ENCODE measurements at regions not wholly inside any gene's neighbourhood (a gene's known extent, or its start where the extent isn't known, plus 50 kb on each side); places are given as distances from the start of the nearest gene placed in this dataset.

GRCh38 chr6:90915224-90915915, 328.5 kb upstream of the MAP3K7 start:
- H3F3A ChIP-seq (ENCODE audit: insufficient read depth, low read depth): no peaks in the 10 kb centered on the region
- no peaks in the 10 kb centered on the region for H3K9me3 ChIP-seq (ENCODE audit: insufficient read depth, low read depth)
- DNase-seq: no peak
- BruUV-seq (replicated peaks): no TSS peak
- H3K79me2 ChIP-seq (ENCODE audit: low read depth): no peaks in the 10 kb centered on the region
- no peak overlapping the region for H3K27ac ChIP-seq
- no peaks in the 10 kb centered on the region for H3K4me1 ChIP-seq (replicated peaks; ENCODE audit: insufficient read depth)
- no peaks in the 10 kb centered on the region for H3K9me2 ChIP-seq (ENCODE audit: insufficient read depth)
- no peak overlapping the region for H2AFZ ChIP-seq
- TF ChIP-seq EZH2 (IDR thresholded peaks at IDR 0.05; ENCODE audit: low read depth): no peak
- TF ChIP-seq, protein P1, sequence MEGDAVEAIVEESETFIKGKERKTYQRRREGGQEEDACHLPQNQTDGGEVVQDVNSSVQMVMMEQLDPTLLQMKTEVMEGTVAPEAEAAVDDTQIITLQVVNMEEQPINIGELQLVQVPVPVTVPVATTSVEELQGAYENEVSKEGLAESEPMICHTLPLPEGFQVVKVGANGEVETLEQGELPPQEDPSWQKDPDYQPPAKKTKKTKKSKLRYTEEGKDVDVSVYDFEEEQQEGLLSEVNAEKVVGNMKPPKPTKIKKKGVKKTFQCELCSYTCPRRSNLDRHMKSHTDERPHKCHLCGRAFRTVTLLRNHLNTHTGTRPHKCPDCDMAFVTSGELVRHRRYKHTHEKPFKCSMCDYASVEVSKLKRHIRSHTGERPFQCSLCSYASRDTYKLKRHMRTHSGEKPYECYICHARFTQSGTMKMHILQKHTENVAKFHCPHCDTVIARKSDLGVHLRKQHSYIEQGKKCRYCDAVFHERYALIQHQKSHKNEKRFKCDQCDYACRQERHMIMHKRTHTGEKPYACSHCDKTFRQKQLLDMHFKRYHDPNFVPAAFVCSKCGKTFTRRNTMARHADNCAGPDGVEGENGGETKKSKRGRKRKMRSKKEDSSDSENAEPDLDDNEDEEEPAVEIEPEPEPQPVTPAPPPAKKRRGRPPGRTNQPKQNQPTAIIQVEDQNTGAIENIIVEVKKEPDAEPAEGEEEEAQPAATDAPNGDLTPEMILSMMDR (conservative IDR thresholded peaks at IDR 0.05): no peak
- no peaks in the 10 kb centered on the region for H3K27me3 ChIP-seq (ENCODE audit: insufficient read depth, low read depth)
- ChIA-PET POLR2A (ENCODE audit: unreplicated experiment) (no interaction called here), CTCF (no interaction called here)
- H3K4me2 ChIP-seq: no peak overlapping the region
- no peaks in the 10 kb centered on the region for H4K20me1 ChIP-seq (ENCODE audit: insufficient read depth)
- intact Hi-C loops (cut with micrococcal nuclease; ENCODE audit: unreplicated experiment): no loop called here
- H3K36me3 ChIP-seq (ENCODE audit: low read depth): no peaks in the 10 kb centered on the region
- no peak overlapping the region for H3K4me3 ChIP-seq

DNA sequence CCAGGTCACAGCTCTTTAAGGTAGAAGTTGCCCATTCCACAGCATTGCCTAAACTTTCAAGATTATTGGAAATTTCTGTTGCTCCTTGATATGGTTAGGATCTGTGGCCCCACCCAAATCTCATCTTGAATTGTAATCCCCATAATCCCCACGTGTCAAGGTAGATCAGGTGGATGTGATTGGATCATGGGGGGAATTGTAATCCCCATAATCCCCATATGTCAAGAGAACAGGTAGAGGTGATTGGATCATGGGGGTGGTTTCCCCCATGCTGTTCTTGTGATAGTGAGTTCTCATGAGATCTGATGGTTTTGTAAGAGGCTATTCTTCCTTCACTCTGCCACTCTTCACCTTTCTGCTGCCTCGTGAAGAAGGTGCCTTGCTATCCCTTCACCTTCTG, 327.4 kb upstream of the MAP3K7 start:
- CTCF ChIA-PET: no interaction called here
- no TSS peak for BruUV-seq (replicated peaks)

GRCh38 chr6:90913266-90913960, 326.5 kb upstream of the MAP3K7 start:
- no peaks in the 10 kb centered on the region for H3K27me3 ChIP-seq (ENCODE audit: insufficient read depth, low read depth)
- H3K27ac ChIP-seq: no peak overlapping the region
- H3F3A ChIP-seq (ENCODE audit: insufficient read depth, low read depth): no peaks in the 10 kb centered on the region
- H3K4me3 ChIP-seq: no peak overlapping the region
- POLR2A ChIA-PET (ENCODE audit: unreplicated experiment): no interaction called here
- no peaks in the 10 kb centered on the region for H3K9me2 ChIP-seq (ENCODE audit: insufficient read depth)
- no peaks in the 10 kb centered on the region for H3K4me1 ChIP-seq (replicated peaks; ENCODE audit: insufficient read depth)
- no peaks in the 10 kb centered on the region for H3K36me3 ChIP-seq (ENCODE audit: low read depth)
- intact Hi-C loops (cut with micrococcal nuclease; ENCODE audit: unreplicated experiment): no loop called here
- no peaks in the 10 kb centered on the region for H3K9me3 ChIP-seq (ENCODE audit: insufficient read depth, low read depth)
- no peaks in the 10 kb centered on the region for H3K79me2 ChIP-seq (ENCODE audit: low read depth)
- CTCF ChIA-PET: no interaction called here
- no peaks in the 10 kb centered on the region for H4K20me1 ChIP-seq (ENCODE audit: insufficient read depth)
- BruUV-seq (replicated peaks): no TSS peak
- no peak overlapping the region for H3K4me2 ChIP-seq
- H2AFZ ChIP-seq: no peak overlapping the region
- no peak for DNase-seq
- TF ChIP-seq, protein P1 (conservative IDR thresholded peaks at IDR 0.05): no peak
- no peak for TF ChIP-seq EZH2 (IDR thresholded peaks at IDR 0.05; ENCODE audit: low read depth)

More for the DNA sequence above, 327.4 kb upstream of the MAP3K7 start:
- no peak for DNase-seq
- Histone ChIP-seq H3K4me3 (no peak overlapping the region), H3K4me2 (no peak overlapping the region), H3K27me3 (ENCODE audit: insufficient read depth, low read depth) (no peaks in the 10 kb centered on the region), H3K27ac (no peak overlapping the region), H2AFZ (no peak overlapping the region), H3F3A (ENCODE audit: insufficient read depth, low read depth) (no peaks in the 10 kb centered on the region), H4K20me1 (ENCODE audit: insufficient read depth) (no peaks in the 10 kb centered on the region), H3K36me3 (ENCODE audit: low read depth) (no peaks in the 10 kb centered on the region), H3K9me2 (ENCODE audit: insufficient read depth) (no peaks in the 10 kb centered on the region), H3K4me1 (replicated peaks; ENCODE audit: insufficient read depth) (no peaks in the 10 kb centered on the region), H3K79me2 (ENCODE audit: low read depth) (no peaks in the 10 kb centered on the region), H3K9me3 (ENCODE audit: insufficient read depth, low read depth) (no peaks in the 10 kb centered on the region)
- intact Hi-C loops (cut with micrococcal nuclease; ENCODE audit: unreplicated experiment): no loop called here
- POLR2A ChIA-PET (ENCODE audit: unreplicated experiment): no interaction called here
- TF ChIP-seq EZH2 (IDR thresholded peaks at IDR 0.05; ENCODE audit: low read depth): no peak
- TF ChIP-seq, protein P1 (conservative IDR thresholded peaks at IDR 0.05): no peak
